ENCODE measurements at regions not wholly inside any gene's neighbourhood (a gene's known extent, or its start where the extent isn't known, plus 50 kb on each side); places are given as distances from the start of the nearest gene placed in this dataset.

DNA sequence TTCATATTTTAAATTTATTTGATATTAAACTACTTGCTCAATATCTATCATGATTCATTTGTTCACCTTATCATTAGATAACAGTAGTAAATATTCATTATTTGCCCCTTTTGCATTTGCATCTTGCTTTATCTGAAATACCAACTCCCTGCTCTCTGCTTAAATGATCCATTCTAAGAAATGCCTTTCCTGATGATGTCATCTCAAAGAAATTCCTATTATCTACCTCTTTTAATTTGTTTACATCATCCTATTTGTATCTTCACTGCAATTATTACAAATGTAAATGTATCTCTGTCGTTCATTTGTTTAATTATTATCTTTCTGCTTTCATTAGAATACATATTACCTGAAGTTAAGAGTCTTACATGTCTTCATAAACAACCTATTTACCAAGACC lies 549.9 kb downstream of the CBLN2 start:
- TF ChIP-seq, protein P1, sequence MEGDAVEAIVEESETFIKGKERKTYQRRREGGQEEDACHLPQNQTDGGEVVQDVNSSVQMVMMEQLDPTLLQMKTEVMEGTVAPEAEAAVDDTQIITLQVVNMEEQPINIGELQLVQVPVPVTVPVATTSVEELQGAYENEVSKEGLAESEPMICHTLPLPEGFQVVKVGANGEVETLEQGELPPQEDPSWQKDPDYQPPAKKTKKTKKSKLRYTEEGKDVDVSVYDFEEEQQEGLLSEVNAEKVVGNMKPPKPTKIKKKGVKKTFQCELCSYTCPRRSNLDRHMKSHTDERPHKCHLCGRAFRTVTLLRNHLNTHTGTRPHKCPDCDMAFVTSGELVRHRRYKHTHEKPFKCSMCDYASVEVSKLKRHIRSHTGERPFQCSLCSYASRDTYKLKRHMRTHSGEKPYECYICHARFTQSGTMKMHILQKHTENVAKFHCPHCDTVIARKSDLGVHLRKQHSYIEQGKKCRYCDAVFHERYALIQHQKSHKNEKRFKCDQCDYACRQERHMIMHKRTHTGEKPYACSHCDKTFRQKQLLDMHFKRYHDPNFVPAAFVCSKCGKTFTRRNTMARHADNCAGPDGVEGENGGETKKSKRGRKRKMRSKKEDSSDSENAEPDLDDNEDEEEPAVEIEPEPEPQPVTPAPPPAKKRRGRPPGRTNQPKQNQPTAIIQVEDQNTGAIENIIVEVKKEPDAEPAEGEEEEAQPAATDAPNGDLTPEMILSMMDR (IDR thresholded peaks at IDR 0.05; ENCODE audit: insufficient read depth, low read length, missing control alignments): no peak
- ChIA-PET POLR2A (no interaction called here), CTCF (no interaction called here)
- no peak overlapping the region for H3K4me3 ChIP-seq (ENCODE audit: low read depth, low read length)
- DNase-seq (ENCODE audit: low read depth, low spot score): no peak

DNA sequence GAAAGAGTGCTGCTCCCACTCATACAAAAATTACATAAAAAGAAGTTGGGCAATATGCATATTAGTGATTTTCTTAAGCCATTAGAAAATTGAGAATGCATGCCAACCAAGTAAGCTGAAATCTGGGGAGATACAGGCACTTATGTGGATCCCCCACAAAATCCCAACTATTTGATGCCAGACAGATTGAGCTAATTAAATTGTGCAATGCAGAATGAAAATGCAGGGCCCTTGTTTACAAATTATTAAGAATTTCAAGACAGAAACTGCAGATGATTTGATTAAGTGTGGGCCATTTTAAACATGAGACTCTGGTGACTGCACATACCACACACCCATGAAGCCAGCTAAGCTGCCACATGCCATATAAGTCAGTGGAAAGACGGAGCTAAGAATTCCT lies 554.5 kb downstream of the CBLN2 start:
- no peak overlapping the region for H3K4me3 ChIP-seq (ENCODE audit: low read depth, low read length)
- DNase-seq (ENCODE audit: low read depth, low spot score): no peak
- POLR2A ChIA-PET: no interaction called here
- TF ChIP-seq, protein P1 (IDR thresholded peaks at IDR 0.05; ENCODE audit: insufficient read depth, low read length, missing control alignments): no peak
- CTCF ChIA-PET: no interaction called here

DNA sequence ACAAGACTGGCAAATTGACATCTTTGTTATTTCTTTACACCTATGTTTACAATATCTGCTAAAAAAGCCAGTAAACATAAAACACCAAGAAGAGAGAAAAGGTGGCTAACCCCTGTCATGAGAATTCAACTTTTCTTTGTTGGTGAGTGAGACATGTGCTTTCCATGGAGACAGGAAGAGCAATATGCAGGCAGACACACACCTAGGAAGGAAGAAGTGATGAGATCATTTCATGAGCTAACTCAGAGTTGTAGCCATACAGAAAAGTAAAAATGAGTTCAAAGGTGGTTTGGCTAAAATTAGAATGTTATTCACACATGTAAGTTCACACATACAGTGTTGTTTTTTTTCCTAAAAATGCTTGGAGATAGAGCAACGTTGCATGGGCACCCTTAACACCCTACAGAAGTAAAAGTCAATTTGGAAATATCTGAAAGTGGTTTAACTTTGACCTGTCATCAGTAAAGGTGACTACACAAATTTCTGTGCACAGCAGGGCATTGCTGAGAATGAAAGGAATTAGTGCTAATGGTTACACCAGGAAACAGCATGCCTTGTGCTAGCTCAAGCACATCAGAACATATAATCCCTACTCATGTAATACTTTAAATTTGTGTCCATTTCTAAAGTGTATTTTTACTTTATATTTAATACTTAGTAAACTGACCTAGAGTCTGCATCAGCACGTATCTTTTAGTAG lies 557.6 kb downstream of the CBLN2 start:
- CTCF ChIA-PET: no interaction called here
- POLR2A ChIA-PET: no interaction called here
- no peak for DNase-seq (ENCODE audit: low read depth, low spot score)
- H3K4me3 ChIP-seq (ENCODE audit: low read depth, low read length): no peak overlapping the region
- TF ChIP-seq, protein P1 (IDR thresholded peaks at IDR 0.05; ENCODE audit: insufficient read depth, low read length, missing control alignments): no peak

DNA sequence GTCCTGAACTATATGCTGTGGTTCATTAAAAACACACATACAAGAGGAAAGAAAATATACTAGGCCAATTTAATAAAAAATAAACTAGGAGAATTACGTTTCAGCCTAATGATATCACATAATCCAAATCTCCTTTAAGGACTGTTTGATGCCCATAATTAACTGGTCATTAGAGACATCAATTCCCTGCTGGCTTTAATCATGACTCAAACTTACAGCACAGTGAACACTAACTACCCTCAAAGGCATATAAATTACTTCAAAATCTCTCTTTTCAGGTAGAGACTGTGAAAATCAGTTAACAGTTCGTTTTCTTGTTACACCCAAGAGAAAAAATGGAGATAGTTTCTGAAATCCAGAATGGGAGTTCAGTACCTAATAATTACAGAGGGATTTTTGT lies 567.4 kb downstream of the CBLN2 start:
- ChIA-PET POLR2A (no interaction called here), CTCF (no interaction called here)
- TF ChIP-seq, protein P1 (IDR thresholded peaks at IDR 0.05; ENCODE audit: insufficient read depth, low read length, missing control alignments): no peak
- H3K4me3 ChIP-seq (ENCODE audit: low read depth, low read length): no peak overlapping the region
- no peak for DNase-seq (ENCODE audit: low read depth, low spot score)

DNA sequence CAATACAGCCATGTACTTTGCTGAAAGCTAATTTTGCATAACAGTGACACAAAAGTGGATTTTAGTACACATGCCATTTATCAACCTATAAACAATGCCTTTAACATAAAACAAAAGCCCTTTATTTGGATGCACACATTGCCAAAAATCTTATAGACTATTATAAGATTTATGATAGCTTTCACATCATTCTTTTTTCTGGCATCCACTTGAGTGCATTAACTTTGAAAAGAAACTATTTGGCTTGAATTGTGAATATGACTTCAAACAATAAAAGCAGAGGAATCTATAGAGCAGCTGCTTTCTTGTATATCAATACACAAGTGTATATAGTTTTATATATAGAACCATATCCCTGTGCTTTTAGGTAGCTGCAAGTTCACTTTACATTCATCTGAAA lies 577.4 kb downstream of the CBLN2 start:
- CTCF ChIA-PET: no interaction called here
- no peak for DNase-seq (ENCODE audit: low read depth, low spot score)
- POLR2A ChIA-PET: no interaction called here
- H3K4me3 ChIP-seq (ENCODE audit: low read depth, low read length): no peak overlapping the region
- TF ChIP-seq, protein P1 (IDR thresholded peaks at IDR 0.05; ENCODE audit: insufficient read depth, low read length, missing control alignments): no peak

DNA sequence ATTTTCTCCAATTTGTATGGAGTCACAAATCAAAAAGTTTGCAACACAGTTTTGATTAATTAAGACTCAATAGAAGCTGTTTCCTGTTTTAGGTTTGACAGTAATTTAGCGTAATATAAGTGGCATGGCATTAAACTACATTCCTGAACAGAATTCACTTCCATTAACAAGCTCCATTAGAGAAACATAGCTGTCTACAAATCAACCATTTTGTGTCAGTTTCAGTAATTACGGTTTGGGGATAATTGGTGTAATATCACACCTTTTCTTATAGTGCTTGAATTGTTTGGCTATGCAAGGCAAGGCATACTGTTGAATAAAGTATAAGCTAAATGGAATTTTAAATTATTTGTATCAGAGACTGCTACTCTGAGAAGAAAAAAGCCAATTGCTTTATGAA lies 585.5 kb downstream of the CBLN2 start:
- ChIA-PET CTCF (no interaction called here), POLR2A (no interaction called here)
- DNase-seq (ENCODE audit: low read depth, low spot score): no peak
- TF ChIP-seq, protein P1 (IDR thresholded peaks at IDR 0.05; ENCODE audit: insufficient read depth, low read length, missing control alignments): no peak
- H3K4me3 ChIP-seq (ENCODE audit: low read depth, low read length): no peak overlapping the region

All from AG04449 (cell line).